Fibroblast of the aortic adventitia (primary cell): ENCODE measurements at regions not wholly inside any gene's neighbourhood (a gene's known extent, or its start where the extent isn't known, plus 50 kb on each side); places are given as distances from the start of the nearest gene placed in this dataset.

ENCODE experiments used
- DNase-seq: peaks from one replicate; pipeline ENCODE4 v3.0.0-alpha.2; 2010; ENCODE audit warnings: low read depth
- H3K4me3 ChIP-seq: 2 replicates; pipeline ENCODE4 v1.5.1; 2011; ENCODE audit warnings: low read depth, mild to moderate bottlenecking, control low read depth, low read length, moderate library complexity
- CTCF ChIP-seq: IDR thresholded peaks from 2 replicates; pipeline ENCODE4 v1.5.1; 2011; ENCODE audit warnings: mild to moderate bottlenecking, low read length, control low read depth, inconsistent platforms; ENCODE audit not compliant: insufficient read depth

DNA sequence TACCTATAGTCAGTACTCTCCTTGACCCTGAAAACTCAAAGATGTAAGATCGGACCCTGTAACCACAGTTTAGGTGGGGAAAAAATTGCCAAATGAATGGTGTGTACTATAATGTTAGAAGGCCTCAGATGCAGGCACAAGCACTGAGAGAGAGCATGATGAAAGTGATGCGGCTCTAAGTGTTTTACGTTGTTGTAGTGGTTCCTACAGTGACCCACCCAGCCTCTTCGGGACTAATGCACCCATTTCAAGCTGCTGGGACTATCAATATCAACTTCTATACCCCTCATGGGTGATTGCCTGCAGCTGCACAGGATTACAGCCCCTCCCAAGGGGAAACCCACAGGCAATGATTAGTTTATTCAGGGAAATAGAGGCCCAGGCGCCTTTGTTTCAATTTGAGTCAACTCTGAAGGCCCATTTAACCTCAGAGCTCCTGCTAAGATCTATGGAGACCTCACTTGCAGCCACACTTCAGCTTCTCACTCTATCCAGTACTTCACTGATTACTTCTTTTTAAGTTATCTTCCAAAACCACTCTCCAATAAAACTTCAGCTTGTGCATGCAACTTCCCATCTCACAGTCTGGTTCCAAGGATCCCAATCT is 340.7 kb downstream of the NR2F1-AS1 start:
- no peak for TF ChIP-seq CTCF
- H3K4me3 ChIP-seq = no peak overlapping the region
- no peak for DNase-seq

GRCh38 chr5:93236807-93237421 is 344.1 kb downstream of the NR2F1-AS1 start:
- no peak overlapping the region for H3K4me3 ChIP-seq
- peak; percentile 14 for DNase-seq
- no peak for TF ChIP-seq CTCF

DNA sequence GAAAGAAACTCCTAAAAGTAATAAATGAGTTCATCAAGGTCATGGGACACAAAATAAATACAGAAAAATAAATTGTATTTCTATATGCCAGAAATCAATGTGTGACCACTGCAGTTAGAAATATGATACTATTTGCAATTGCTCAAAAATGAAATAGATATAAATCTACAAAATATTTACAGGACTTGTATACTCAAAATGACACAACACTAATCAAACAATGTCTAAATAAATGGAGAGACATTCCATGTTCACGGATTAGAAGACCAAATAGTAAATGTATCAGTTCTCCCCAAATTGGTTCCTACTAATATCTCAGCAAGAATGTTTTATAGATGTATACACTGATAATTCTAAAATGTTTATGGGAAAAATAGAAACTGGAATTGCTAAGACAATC is 345.3 kb downstream of the NR2F1-AS1 start:
- TF ChIP-seq CTCF = no peak
- H3K4me3 ChIP-seq = no peak overlapping the region

DNA sequence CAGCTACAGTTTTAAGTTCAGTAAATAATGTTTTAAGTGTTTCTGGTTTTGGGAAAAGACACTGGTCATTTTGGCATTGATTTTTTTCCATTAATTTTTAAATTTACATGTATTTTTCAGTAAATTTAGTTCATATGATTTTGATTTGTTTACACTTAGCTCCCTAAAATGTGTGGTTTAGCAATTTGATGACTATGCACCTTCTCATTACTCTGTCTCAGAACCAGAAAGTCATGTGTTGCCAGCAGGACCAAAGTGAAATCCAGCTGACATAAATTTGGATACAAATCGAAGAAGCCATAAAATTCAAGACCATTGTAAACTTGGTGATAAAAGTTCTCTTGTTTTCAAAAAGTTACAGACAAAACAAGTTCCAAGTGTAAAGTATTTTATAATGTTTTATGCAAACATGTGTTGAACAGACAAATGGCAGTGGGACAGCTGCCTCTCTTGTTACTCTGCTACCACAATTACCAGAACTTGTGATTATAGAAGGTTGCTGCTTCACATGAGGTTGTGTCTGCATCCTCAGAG is 354.8 kb downstream of the NR2F1-AS1 start:
- no peak for TF ChIP-seq CTCF
- DNase-seq = no peak
- H3K4me3 ChIP-seq = no peak overlapping the region

More for the DNA sequence above, 345.3 kb downstream of the NR2F1-AS1 start:
- no peak for DNase-seq

GRCh38 chr5:93225748-93226147 is 355.3 kb downstream of the NR2F1-AS1 start:
- no peak overlapping the region for H3K4me3 ChIP-seq
- TF ChIP-seq CTCF = no peak
- no peak for DNase-seq

DNA sequence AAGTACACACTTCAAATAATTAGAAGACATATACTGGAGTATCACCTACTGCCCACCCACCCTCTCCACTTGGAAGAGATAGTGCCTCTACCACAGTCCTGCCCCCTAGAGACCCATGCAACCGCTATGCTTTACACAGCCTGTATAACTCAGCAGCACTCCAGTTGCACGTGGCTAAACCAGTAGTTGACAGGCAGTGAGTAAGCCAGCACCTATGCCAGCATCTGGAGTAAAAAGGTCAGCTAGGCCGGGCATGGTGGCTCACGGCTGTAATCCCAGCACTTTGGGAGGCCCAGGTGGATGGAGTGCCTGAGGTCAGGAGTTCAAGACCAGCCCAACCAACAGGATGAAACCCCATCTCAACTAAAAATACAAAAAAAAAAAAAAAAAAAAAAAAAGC is 356.4 kb downstream of the NR2F1-AS1 start:
- no peak for TF ChIP-seq CTCF

DNA sequence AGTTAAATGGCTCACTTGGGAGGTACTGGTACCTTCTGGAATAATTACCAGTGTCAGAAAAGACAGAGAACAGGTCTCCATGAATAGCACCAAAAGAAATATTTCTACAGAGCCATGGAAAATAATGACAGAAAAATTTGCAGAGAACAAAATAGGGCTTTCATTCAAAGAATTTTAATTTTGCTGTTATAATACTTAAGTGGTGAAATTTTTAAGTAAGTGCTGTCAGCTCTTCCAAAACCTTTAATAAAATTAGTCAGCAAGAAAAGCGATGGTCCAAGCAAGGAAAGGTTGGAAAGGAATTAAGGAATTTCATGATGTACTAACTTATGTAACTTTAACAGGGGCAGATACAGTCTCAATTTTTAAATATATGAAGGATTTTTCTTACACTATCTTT is 359.2 kb downstream of the NR2F1-AS1 start:
- no peak for DNase-seq
- TF ChIP-seq CTCF = no peak
- H3K4me3 ChIP-seq = no peak overlapping the region

More for the DNA sequence above, 356.4 kb downstream of the NR2F1-AS1 start:
- no peak for DNase-seq
- H3K4me3 ChIP-seq = no peak overlapping the region
